GM13976 (cell line): ENCODE measurements at regions not wholly inside any gene's neighbourhood (a gene's known extent, or its start where the extent isn't known, plus 50 kb on each side); places are given as distances from the start of the nearest gene placed in this dataset.

Experiments used
- DNase-seq: peaks from one replicate; pipeline ENCODE4 v3.0.0; 2012; ENCODE audit warnings: low spot score
- CTCF ChIP-seq: IDR thresholded peaks from 2 replicates; pipeline ENCODE4 v1.5.1; 2012; ENCODE audit warnings: borderline replicate concordance, mild to moderate bottlenecking; ENCODE audit not compliant: insufficient read depth; ENCODE audit errors: extremely low read depth, missing control alignments, control extremely low read depth
- in situ Hi-C: fragments of 300-500 bp; cut with MboI; formaldehyde crosslinking; loops from one replicate; pipeline ENCODE4 v1.12.0; 2022; ENCODE audit warnings: low sequenced_read_pairs, mixed read lengths, inconsistent platforms; ENCODE audit not compliant: unreplicated experiment

DNA sequence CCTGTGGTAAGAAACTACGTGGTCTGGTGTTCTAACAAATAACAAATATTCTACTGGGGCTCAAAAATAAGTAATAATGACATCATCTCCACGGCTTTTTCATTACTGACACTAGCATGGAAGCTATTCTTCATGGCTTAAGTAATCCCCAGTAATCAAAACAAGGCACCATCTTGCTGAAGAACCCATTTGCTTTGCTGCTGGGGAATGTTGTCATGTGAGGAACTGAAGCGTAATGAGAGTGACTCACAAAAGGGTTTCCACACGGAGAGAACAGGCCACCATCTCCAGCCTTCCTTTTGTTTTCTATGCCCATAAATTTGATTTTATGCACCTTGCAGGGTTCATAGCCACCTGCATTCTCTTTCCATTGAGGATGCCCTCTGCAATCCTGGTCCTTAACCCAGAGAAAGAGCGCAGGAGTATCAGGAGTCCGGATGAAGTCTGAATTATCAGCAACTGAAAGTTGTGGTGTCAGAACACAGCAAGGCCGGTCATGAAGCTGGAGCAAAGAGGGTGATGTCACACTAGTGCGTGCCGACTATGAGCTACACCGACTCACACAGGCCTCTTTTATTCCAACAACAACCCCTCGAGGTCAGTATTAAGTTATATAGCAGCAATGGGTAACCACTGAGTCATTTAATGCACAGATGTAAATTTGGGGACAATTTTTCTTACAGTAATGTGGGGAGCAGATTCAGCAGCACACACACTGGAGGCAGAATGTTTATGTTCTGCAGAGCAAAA, 173.7 kb upstream of the SSTR4 start:
- in situ Hi-C loops: no loop called here
- no peak for DNase-seq
- TF ChIP-seq CTCF: no peak

- in situ Hi-C loops: no loop called here
- no peak for TF ChIP-seq CTCF
- no peak for DNase-seq
Measured at GRCh38 chr20:22861990-22862389, 173.1 kb upstream of the SSTR4 start.

GRCh38 chr20:22862671-22863230, 172.4 kb upstream of the SSTR4 start:
- TF ChIP-seq CTCF: no peak
- no peak for DNase-seq
- in situ Hi-C loops: no loop called here

- TF ChIP-seq CTCF: no peak
- no peak for DNase-seq
- in situ Hi-C loops: no loop called here
Measured at GRCh38 chr20:22863826-22864225, 171.3 kb upstream of the SSTR4 start.

- no peak for TF ChIP-seq CTCF
- in situ Hi-C loops: no loop called here
- no peak for DNase-seq
Measured at GRCh38 chr20:22866812-22867341, 168.2 kb upstream of the SSTR4 start.

DNA sequence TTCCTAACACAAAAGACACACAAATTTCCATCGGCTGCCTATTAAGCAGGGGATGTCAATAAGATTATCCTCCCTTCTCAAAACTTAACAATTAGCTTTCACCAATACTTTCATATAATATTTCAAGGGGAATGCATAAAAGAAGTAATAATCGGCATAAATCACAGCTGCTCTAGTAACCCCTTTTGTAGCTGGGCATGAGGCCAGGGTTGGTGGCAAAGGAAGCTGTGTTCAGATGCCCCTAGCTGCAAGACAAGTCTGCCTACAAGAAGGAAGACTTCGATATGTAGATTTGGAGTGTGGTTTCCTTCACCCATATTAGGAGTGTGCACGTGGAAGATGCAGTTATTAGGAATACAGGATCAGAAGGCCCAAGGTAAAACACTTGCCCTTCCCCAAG, 156.9 kb upstream of the SSTR4 start:
- in situ Hi-C loops: no loop called here
- DNase-seq: no peak
- no peak for TF ChIP-seq CTCF
